ENCODE measurements at regions not wholly inside any gene's neighbourhood (a gene's known extent, or its start where the extent isn't known, plus 50 kb on each side); places are given as distances from the start of the nearest gene placed in this dataset.

DNA sequence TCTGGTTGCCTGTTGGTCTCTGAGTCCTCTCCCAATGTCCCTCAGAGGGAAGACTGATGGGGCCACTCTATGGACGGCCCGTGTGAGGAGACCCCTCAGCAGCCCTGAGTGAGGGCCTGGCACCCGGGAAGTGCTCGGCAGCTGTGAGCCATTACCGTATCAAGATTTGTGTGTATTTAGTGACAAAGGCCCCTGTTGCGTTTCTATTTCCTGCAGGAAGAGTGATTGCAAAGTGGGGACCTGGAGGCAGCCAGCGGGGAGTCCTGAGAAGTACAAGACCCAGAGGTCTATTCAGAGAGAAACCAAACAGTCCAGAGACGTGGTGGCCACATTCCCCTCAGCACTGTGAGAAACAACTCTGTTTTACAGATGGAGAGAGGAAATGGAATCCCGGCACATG lies 51.1 kb upstream of the CHST15 start:
- TF ChIP-seq CREB1 (CRISPR knock-in tag; IDR thresholded peaks at IDR 0.05; ENCODE audit: low read depth) (no peak), POLR2AphosphoS5 (IDR thresholded peaks at IDR 0.05; ENCODE audit: low read depth) (no peak), ZNF114 (CRISPR knock-in tag; IDR thresholded peaks at IDR 0.05) (no peak), EZH2 (IDR thresholded peaks at IDR 0.05; ENCODE audit: low read depth, unreplicated experiment) (no peak), ZNF331 (CRISPR knock-in tag; IDR thresholded peaks at IDR 0.05; ENCODE audit: low read depth) (no peak), STAT1 (IDR thresholded peaks at IDR 0.05; ENCODE audit: unreplicated experiment) (no peak), EZH2phosphoT487 (IDR thresholded peaks at IDR 0.05; ENCODE audit: unreplicated experiment) (no peak), JUNB (IDR thresholded peaks at IDR 0.05; ENCODE audit: unreplicated experiment) (no peak), NANOG (IDR thresholded peaks at IDR 0.05; ENCODE audit: borderline replicate concordance) (no peak)
- TF ChIP-seq, protein P1, sequence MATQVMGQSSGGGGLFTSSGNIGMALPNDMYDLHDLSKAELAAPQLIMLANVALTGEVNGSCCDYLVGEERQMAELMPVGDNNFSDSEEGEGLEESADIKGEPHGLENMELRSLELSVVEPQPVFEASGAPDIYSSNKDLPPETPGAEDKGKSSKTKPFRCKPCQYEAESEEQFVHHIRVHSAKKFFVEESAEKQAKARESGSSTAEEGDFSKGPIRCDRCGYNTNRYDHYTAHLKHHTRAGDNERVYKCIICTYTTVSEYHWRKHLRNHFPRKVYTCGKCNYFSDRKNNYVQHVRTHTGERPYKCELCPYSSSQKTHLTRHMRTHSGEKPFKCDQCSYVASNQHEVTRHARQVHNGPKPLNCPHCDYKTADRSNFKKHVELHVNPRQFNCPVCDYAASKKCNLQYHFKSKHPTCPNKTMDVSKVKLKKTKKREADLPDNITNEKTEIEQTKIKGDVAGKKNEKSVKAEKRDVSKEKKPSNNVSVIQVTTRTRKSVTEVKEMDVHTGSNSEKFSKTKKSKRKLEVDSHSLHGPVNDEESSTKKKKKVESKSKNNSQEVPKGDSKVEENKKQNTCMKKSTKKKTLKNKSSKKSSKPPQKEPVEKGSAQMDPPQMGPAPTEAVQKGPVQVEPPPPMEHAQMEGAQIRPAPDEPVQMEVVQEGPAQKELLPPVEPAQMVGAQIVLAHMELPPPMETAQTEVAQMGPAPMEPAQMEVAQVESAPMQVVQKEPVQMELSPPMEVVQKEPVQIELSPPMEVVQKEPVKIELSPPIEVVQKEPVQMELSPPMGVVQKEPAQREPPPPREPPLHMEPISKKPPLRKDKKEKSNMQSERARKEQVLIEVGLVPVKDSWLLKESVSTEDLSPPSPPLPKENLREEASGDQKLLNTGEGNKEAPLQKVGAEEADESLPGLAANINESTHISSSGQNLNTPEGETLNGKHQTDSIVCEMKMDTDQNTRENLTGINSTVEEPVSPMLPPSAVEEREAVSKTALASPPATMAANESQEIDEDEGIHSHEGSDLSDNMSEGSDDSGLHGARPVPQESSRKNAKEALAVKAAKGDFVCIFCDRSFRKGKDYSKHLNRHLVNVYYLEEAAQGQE (IDR thresholded peaks at IDR 0.05; ENCODE audit: unreplicated experiment): no peak
- TF ChIP-seq, protein P2, sequence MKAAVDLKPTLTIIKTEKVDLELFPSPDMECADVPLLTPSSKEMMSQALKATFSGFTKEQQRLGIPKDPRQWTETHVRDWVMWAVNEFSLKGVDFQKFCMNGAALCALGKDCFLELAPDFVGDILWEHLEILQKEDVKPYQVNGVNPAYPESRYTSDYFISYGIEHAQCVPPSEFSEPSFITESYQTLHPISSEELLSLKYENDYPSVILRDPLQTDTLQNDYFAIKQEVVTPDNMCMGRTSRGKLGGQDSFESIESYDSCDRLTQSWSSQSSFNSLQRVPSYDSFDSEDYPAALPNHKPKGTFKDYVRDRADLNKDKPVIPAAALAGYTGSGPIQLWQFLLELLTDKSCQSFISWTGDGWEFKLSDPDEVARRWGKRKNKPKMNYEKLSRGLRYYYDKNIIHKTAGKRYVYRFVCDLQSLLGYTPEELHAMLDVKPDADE (IDR thresholded peaks at IDR 0.05): no peak
- TF ChIP-seq, protein P3, sequence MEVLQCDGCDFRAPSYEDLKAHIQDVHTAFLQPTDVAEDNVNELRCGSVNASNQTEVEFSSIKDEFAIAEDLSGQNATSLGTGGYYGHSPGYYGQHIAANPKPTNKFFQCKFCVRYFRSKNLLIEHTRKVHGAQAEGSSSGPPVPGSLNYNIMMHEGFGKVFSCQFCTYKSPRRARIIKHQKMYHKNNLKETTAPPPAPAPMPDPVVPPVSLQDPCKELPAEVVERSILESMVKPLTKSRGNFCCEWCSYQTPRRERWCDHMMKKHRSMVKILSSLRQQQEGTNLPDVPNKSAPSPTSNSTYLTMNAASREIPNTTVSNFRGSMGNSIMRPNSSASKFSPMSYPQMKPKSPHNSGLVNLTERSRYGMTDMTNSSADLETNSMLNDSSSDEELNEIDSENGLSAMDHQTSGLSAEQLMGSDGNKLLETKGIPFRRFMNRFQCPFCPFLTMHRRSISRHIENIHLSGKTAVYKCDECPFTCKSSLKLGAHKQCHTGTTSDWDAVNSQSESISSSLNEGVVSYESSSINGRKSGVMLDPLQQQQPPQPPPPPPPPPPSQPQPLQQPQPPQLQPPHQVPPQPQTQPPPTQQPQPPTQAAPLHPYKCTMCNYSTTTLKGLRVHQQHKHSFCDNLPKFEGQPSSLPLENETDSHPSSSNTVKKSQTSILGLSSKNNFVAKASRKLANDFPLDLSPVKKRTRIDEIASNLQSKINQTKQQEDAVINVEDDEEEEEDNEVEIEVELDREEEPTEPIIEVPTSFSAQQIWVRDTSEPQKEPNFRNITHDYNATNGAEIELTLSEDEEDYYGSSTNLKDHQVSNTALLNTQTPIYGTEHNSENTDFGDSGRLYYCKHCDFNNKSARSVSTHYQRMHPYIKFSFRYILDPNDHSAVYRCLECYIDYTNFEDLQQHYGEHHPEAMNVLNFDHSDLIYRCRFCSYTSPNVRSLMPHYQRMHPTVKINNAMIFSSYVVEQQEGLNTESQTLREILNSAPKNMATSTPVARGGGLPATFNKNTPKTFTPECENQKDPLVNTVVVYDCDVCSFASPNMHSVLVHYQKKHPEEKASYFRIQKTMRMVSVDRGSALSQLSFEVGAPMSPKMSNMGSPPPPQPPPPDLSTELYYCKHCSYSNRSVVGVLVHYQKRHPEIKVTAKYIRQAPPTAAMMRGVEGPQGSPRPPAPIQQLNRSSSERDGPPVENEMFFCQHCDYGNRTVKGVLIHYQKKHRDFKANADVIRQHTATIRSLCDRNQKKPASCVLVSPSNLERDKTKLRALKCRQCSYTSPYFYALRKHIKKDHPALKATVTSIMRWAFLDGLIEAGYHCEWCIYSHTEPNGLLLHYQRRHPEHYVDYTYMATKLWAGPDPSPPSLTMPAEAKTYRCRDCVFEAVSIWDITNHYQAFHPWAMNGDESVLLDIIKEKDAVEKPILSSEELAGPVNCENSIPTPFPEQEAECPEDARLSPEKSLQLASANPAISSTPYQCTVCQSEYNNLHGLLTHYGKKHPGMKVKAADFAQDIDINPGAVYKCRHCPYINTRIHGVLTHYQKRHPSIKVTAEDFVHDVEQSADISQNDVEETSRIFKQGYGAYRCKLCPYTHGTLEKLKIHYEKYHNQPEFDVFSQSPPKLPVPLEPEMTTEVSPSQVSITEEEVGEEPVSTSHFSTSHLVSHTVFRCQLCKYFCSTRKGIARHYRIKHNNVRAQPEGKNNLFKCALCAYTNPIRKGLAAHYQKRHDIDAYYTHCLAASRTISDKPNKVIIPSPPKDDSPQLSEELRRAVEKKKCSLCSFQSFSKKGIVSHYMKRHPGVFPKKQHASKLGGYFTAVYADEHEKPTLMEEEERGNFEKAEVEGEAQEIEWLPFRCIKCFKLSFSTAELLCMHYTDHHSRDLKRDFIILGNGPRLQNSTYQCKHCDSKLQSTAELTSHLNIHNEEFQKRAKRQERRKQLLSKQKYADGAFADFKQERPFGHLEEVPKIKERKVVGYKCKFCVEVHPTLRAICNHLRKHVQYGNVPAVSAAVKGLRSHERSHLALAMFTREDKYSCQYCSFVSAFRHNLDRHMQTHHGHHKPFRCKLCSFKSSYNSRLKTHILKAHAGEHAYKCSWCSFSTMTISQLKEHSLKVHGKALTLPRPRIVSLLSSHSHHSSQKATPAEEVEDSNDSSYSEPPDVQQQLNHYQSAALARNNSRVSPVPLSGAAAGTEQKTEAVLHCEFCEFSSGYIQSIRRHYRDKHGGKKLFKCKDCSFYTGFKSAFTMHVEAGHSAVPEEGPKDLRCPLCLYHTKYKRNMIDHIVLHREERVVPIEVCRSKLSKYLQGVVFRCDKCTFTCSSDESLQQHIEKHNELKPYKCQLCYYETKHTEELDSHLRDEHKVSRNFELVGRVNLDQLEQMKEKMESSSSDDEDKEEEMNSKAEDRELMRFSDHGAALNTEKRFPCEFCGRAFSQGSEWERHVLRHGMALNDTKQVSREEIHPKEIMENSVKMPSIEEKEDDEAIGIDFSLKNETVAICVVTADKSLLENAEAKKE (CRISPR knock-in tag; IDR thresholded peaks at IDR 0.05): no peak
- TF ChIP-seq, protein P4, sequence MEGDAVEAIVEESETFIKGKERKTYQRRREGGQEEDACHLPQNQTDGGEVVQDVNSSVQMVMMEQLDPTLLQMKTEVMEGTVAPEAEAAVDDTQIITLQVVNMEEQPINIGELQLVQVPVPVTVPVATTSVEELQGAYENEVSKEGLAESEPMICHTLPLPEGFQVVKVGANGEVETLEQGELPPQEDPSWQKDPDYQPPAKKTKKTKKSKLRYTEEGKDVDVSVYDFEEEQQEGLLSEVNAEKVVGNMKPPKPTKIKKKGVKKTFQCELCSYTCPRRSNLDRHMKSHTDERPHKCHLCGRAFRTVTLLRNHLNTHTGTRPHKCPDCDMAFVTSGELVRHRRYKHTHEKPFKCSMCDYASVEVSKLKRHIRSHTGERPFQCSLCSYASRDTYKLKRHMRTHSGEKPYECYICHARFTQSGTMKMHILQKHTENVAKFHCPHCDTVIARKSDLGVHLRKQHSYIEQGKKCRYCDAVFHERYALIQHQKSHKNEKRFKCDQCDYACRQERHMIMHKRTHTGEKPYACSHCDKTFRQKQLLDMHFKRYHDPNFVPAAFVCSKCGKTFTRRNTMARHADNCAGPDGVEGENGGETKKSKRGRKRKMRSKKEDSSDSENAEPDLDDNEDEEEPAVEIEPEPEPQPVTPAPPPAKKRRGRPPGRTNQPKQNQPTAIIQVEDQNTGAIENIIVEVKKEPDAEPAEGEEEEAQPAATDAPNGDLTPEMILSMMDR (conservative IDR thresholded peaks at IDR 0.05; ENCODE audit: low read depth in 2 of 2): no peak
- Mint-ChIP-seq H3K36me3 (ENCODE audit: low read depth) (no peaks in the 10 kb centered on the region; the same call in 2 of the 3 replicates), H3K27me3 (ENCODE audit: insufficient read depth, low read depth, poor library complexity) (peaks cover 2% of the 10 kb centered on the region), H3K4me1 (peaks cover 7% of the 10 kb centered on the region), H3K27ac (no peak overlapping the region), H3K4me3 (no peak overlapping the region), H3K9me3 (no peaks in the 10 kb centered on the region; the same call in 2 of the 3 replicates)
- no peaks in the 10 kb centered on the region for H3K36me3 ChIP-seq (ENCODE audit: insufficient read depth)
- no peak overlapping the region for H2AFZ ChIP-seq
- H3K9me2 ChIP-seq (ENCODE audit: insufficient read depth): no peaks in the 10 kb centered on the region; the same call in 1 of the 2 replicates
- no peaks in the 10 kb centered on the region for H4K20me1 ChIP-seq (replicated peaks; ENCODE audit: insufficient read depth)
- H3K27me3 ChIP-seq (ENCODE audit: insufficient read depth): no peaks in the 10 kb centered on the region
- H3K4me3 ChIP-seq: no peak overlapping the region
- H3F3A ChIP-seq (replicated peaks; ENCODE audit: low read depth): no peaks in the 10 kb centered on the region
- no peaks in the 10 kb centered on the region for H3K79me2 ChIP-seq (replicated peaks; ENCODE audit: insufficient read depth)
- DNase-seq (ENCODE audit: low spot score) (no peak), ATAC-seq (no peak)
- no peak overlapping the region for H3K27ac ChIP-seq (ENCODE audit: low read depth)
- H3K4me1 ChIP-seq (ENCODE audit: insufficient read depth): peaks cover 6% of the 10 kb centered on the region
- no peak overlapping the region for H3K4me2 ChIP-seq
